Osteoblast (primary cell): ENCODE measurements at regions not wholly inside any gene's neighbourhood (a gene's known extent, or its start where the extent isn't known, plus 50 kb on each side); places are given as distances from the start of the nearest gene placed in this dataset.

Experiments used
- DNase-seq: peaks from one replicate; pipeline ENCODE4 v3.0.0; 2011; ENCODE audit warnings: low spot score, mixed read lengths; ENCODE audit not compliant: insufficient read length; ENCODE audit errors: missing footprints
- H2AFZ ChIP-seq: 2 replicates; pipeline ENCODE4 v1.6.0; 2011; ENCODE audit warnings: mild to moderate bottlenecking, low read length
- H3K27ac ChIP-seq: 2 replicates; pipeline ENCODE4 v1.5.1; 2011; ENCODE audit warnings: mild to moderate bottlenecking, low read depth, low read length, moderate library complexity
- H3K27me3 ChIP-seq: 2 replicates; pipeline ENCODE4 v1.6.0; 2012; ENCODE audit warnings: mild to moderate bottlenecking, control low read depth, inconsistent platforms, low read length, moderate library complexity; ENCODE audit not compliant: insufficient read depth
- H3K36me3 ChIP-seq: 2 replicates; pipeline ENCODE4 v1.5.1; 2011; ENCODE audit warnings: mild to moderate bottlenecking, low read length, control low read depth, moderate library complexity; ENCODE audit not compliant: insufficient read depth
- H3K4me1 ChIP-seq: 2 replicates; pipeline ENCODE4 v1.5.1; 2011; ENCODE audit warnings: mild to moderate bottlenecking, low read length, control low read depth, moderate library complexity; ENCODE audit not compliant: insufficient read depth
- H3K4me2 ChIP-seq: 2 replicates; pipeline ENCODE4 v1.6.0; 2011; ENCODE audit warnings: mild to moderate bottlenecking, low read length; ENCODE audit not compliant: insufficient read depth
- H3K4me3 ChIP-seq: fragments of 200-600 bp; sonication (generic); 3 replicates; pipeline ENCODE4 v1.5.1; 2012; ENCODE audit warnings: mild to moderate bottlenecking, low read length, inconsistent platforms; ENCODE audit not compliant: insufficient read depth
- H3K79me2 ChIP-seq: 2 replicates; pipeline ENCODE4 v1.6.0; 2012; ENCODE audit warnings: mild to moderate bottlenecking, low read length, control low read depth, inconsistent platforms; ENCODE audit not compliant: insufficient read depth
- H3K9me3 ChIP-seq: 2 replicates; pipeline ENCODE4 v1.5.1; 2011; ENCODE audit warnings: low read depth, low read length, control low read depth
- H4K20me1 ChIP-seq: 2 replicates; pipeline ENCODE4 v1.6.0; 2012; ENCODE audit warnings: mild to moderate bottlenecking, low read length, control low read depth; ENCODE audit not compliant: insufficient read depth
- TF ChIP-seq, protein P1 (sequence below): IDR thresholded peaks from 2 replicates; pipeline ENCODE4 v1.5.1; 2011; ENCODE audit warnings: mild to moderate bottlenecking, low read depth, low read length, moderate library complexity; ENCODE audit errors: extremely low read depth

DNA sequence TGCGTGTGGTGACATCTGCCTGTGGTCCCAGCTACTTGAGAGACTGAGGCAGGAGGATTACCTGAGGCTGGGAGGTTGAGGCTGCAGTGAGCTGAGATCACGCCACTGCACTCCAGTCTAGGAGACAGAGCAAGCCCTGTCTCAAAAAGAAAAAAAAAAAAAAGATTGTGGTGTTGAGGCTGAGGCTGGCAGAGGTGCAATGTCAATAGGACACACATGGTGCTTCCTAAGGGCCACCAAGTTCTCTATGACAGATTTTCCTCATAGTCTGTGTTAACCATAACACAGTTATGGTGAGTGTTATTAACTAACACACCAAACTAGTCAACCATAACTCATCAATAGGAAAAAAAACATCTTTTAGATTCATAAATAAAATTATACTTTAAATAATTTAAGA, 494.4 kb downstream of the TMX3 start:
- TF ChIP-seq, protein P1, sequence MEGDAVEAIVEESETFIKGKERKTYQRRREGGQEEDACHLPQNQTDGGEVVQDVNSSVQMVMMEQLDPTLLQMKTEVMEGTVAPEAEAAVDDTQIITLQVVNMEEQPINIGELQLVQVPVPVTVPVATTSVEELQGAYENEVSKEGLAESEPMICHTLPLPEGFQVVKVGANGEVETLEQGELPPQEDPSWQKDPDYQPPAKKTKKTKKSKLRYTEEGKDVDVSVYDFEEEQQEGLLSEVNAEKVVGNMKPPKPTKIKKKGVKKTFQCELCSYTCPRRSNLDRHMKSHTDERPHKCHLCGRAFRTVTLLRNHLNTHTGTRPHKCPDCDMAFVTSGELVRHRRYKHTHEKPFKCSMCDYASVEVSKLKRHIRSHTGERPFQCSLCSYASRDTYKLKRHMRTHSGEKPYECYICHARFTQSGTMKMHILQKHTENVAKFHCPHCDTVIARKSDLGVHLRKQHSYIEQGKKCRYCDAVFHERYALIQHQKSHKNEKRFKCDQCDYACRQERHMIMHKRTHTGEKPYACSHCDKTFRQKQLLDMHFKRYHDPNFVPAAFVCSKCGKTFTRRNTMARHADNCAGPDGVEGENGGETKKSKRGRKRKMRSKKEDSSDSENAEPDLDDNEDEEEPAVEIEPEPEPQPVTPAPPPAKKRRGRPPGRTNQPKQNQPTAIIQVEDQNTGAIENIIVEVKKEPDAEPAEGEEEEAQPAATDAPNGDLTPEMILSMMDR: no peak
- Histone ChIP-seq H3K4me2 (no peak overlapping the region), H2AFZ (no peak overlapping the region)

DNA sequence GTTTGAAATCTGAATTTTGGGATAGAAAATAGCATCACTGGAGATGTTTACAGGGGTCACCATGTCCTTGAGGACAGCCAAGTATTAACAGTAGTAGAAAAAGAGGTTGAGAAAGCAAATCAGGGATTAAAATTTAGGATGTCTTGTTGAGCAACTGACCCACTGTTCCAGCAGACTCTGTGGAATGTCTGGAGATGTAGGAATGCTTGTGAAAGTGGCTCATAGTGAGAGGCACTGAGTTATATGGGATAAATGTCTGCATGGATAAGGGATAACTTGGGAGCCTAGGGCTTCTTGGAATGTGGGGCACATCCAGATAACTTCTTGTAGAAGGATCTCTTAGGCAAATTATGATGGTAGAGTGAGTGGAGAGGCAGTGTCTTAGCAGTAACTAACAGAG, 495.0 kb downstream of the TMX3 start:
- no peaks in the 10 kb centered on the region for H4K20me1 ChIP-seq
- no peaks in the 10 kb centered on the region for H3K9me3 ChIP-seq
- H3K4me2 ChIP-seq: no peak overlapping the region
- no peaks in the 10 kb centered on the region for H3K36me3 ChIP-seq
- peak overlapping the region; percentile 13 for H3K27ac ChIP-seq
- peaks cover 19% of the 10 kb centered on the region for H3K4me1 ChIP-seq
- TF ChIP-seq, protein P1: no peak
- peak overlapping the region; percentile 1 for H2AFZ ChIP-seq
- H3K79me2 ChIP-seq: no peaks in the 10 kb centered on the region
- no peaks in the 10 kb centered on the region for H3K27me3 ChIP-seq
- no peak for DNase-seq
- H3K4me3 ChIP-seq: no peak overlapping the region

More for the DNA sequence above, 494.4 kb downstream of the TMX3 start:
- Histone ChIP-seq H3K9me3 (no peaks in the 10 kb centered on the region), H3K27me3 (no peaks in the 10 kb centered on the region), H3K4me1 (peaks cover 18% of the 10 kb centered on the region), H3K36me3 (no peaks in the 10 kb centered on the region), H3K4me3 (no peak overlapping the region), H3K27ac (peak overlapping the region; percentile 10), H3K79me2 (no peaks in the 10 kb centered on the region), H4K20me1 (no peaks in the 10 kb centered on the region)
- DNase-seq: no peak

DNA sequence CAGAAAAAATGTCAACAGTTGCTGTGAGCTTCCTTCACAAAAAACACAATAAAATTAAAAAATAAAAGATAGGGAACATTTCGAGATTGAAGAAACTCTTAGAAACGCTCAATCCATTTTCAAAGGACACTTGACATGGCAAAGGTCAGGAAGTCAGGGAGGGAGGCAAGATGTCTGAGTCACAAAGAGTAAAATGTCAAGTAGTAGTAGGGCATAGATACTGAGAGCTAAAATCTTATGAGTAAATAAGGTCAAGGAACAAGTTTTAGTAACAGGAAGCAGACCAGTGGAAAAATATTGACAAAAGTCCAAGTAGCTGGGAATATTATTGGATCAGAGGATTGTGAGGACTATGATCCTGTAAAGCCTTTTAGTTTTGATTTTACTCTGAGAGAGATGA, 495.6 kb downstream of the TMX3 start:
- H2AFZ ChIP-seq: no peak overlapping the region
- DNase-seq: no peak
- no peaks in the 10 kb centered on the region for H3K9me3 ChIP-seq
- H3K4me1 ChIP-seq: peaks cover 19% of the 10 kb centered on the region
- TF ChIP-seq, protein P1: no peak
- H3K27me3 ChIP-seq: no peaks in the 10 kb centered on the region
- no peaks in the 10 kb centered on the region for H3K36me3 ChIP-seq
- H3K27ac ChIP-seq: peak overlapping the region; percentile 13
- H4K20me1 ChIP-seq: no peaks in the 10 kb centered on the region
- no peak overlapping the region for H3K4me3 ChIP-seq
- no peaks in the 10 kb centered on the region for H3K79me2 ChIP-seq
- no peak overlapping the region for H3K4me2 ChIP-seq

DNA sequence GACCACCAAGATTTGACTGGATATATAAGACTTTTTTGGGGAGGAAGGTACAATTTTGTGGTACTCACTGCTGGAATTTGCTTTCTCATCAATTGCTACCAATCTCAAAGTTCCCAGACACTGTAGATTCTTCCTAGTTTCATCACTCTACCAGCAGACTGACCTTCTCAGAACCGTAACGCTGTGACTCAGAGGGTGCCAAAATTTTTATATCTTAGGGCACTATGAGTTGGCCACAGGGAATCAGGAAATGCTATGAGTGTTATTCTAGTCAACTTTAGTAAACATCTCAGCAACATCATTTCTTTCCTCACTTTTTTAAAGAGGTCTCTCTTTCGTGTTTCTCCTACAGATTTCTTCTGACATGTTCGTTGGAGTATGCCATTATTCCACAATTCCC, 499.0 kb downstream of the TMX3 start:
- Histone ChIP-seq H2AFZ (no peak overlapping the region), H3K4me1 (peaks cover 13% of the 10 kb centered on the region)

More for the DNA sequence above, 499.0 kb downstream of the TMX3 start:
- Histone ChIP-seq H3K36me3 (no peaks in the 10 kb centered on the region), H3K27me3 (no peaks in the 10 kb centered on the region), H3K4me3 (no peak overlapping the region), H3K79me2 (no peaks in the 10 kb centered on the region), H3K4me2 (no peak overlapping the region), H3K27ac (peak overlapping the region; percentile 49), H4K20me1 (no peaks in the 10 kb centered on the region), H3K9me3 (no peaks in the 10 kb centered on the region)
- TF ChIP-seq, protein P1: no peak
- DNase-seq: peak; percentile 62
